WI38 (cell line): ENCODE measurements at regions not wholly inside any gene's neighbourhood (a gene's known extent, or its start where the extent isn't known, plus 50 kb on each side); places are given as distances from the start of the nearest gene placed in this dataset.

Experiments used
- H3K4me3 ChIP-seq: 2 replicates; pipeline ENCODE4 v1.5.1; 2011; ENCODE audit warnings: low read depth, mild to moderate bottlenecking, control low read depth, low read length
- TF ChIP-seq, protein P1 (sequence below): IDR thresholded peaks from 2 replicates; pipeline ENCODE4 v1.5.1; 2012; ENCODE audit warnings: low read depth, mild to moderate bottlenecking, control low read depth, low read length

DNA sequence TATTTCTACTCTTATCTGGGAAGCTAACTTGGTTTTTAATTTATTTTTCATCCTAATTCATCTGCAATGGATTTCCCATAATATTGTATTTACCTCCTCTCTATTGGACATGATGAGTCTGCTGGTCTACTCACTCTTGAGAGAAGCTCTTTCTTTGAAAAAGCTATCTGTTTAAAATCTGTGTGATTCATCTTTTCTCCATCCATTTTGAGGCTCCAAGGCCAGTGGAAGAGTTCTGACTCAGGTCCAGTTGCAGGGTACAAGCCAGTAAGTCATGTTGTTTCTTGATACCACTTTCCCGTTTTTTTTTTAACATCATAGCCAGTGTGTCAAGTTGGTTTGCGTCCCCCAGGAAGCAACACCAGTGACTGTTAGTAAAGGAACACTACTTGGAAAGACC lies 160.3 kb upstream of the BMP4 start:
- no peak overlapping the region for H3K4me3 ChIP-seq
- TF ChIP-seq, protein P1, sequence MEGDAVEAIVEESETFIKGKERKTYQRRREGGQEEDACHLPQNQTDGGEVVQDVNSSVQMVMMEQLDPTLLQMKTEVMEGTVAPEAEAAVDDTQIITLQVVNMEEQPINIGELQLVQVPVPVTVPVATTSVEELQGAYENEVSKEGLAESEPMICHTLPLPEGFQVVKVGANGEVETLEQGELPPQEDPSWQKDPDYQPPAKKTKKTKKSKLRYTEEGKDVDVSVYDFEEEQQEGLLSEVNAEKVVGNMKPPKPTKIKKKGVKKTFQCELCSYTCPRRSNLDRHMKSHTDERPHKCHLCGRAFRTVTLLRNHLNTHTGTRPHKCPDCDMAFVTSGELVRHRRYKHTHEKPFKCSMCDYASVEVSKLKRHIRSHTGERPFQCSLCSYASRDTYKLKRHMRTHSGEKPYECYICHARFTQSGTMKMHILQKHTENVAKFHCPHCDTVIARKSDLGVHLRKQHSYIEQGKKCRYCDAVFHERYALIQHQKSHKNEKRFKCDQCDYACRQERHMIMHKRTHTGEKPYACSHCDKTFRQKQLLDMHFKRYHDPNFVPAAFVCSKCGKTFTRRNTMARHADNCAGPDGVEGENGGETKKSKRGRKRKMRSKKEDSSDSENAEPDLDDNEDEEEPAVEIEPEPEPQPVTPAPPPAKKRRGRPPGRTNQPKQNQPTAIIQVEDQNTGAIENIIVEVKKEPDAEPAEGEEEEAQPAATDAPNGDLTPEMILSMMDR = no peak

DNA sequence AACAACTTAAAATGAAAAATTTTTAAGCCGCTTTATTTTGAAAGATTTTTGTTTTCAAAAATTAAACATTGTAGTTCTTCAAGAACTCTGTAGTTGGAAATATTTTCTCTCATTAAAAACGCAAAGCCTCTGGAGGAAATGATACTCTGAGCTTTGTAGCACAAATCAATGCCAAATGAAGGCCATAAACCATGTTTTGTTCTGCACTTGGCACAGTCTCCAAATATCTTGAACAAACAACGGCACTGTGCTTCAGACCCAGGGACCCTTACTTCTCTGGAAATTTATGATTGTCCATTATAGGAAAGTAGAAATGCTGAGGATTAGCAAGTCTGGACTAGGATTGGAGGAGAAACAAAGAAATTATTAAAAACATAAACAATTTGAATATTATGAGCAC lies 160.8 kb upstream of the BMP4 start:
- TF ChIP-seq, protein P1 = no peak
- H3K4me3 ChIP-seq = no peak overlapping the region

DNA sequence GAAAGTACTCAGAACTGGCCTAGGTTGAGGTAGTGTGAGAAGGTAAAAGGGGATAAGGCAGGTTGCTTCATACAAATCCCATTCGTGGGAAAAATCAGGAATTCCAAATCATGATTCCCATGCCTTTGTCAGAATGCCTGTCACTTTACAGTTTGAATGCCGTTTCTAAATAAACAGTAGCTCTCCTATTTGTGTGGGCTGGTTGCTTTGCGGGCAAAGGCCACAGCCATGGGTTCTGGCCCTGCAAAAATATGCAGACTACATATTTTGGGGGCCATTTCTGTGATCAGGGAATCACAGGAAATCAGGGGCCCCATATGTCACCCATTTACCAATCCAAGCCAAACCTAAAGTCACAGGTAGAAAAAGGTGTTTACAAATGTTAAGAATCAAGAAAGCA lies 161.3 kb upstream of the BMP4 start:
- TF ChIP-seq, protein P1 = no peak
- H3K4me3 ChIP-seq = no peak overlapping the region

DNA sequence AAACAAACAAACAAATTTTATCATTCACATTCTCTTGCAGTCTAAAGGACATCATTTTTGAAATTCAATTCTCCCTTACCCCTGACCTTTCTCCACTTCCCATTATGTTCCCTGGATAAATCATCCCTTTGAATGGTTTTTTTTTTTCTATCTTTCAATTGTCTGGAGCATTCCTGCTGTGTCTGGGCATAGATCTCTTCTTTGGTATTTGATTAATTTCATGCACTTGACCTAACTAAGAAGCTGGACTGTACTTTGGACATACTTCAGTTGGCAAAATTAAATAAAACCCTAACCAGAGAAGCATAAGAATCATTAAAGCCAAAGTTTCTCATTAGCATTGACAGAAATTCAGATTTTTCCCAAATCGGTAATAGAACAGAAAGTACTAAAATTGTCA lies 163.6 kb upstream of the BMP4 start:
- TF ChIP-seq, protein P1 = no peak
- no peak overlapping the region for H3K4me3 ChIP-seq

DNA sequence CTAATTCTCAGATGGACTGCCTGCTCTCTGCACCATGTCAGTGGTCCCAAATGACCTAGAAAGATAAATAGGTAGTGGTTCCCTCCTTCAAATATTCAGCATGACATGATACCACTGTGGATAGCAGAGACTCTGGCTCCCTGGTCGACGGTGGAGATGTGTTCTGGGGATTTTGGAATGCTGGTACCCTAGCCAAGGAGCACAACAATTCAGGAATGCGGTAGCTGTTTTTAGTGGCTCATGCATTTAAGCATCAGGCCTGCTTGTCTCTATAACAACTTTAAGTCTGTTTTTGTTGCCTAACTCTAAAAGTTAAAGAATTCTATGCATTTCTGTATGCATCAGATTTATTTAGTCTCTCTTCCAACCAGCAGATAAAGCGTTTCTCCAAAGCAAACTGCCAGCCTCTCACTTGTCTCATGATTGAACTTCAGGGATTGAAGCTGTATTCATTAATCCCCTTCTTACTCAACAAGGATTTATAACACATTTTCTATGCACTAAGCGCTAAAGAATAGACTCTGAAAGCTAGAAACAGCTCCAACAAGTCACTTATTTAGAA lies 164.9 kb upstream of the BMP4 start:
- H3K4me3 ChIP-seq = no peak overlapping the region
- TF ChIP-seq, protein P1 = no peak

DNA sequence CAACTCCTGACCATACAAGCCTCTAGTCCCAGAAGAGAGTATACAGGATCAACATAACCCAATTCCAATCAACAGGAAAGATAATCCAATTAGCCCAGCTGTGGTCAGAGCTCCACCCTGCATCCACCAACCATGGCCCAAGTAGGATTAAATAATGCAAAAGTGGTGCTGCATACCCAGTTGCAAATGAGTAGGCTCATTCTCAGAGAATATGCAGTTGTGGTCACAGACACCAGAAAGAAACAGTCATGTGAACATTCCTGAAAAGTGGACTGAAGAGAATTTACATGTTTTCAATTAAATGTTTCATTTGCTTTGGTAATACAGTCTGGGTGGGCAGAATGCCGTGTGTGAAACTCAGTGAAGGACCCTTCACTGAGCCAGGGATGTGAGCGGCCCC lies 167.2 kb upstream of the BMP4 start:
- TF ChIP-seq, protein P1 = no peak
- no peak overlapping the region for H3K4me3 ChIP-seq

DNA sequence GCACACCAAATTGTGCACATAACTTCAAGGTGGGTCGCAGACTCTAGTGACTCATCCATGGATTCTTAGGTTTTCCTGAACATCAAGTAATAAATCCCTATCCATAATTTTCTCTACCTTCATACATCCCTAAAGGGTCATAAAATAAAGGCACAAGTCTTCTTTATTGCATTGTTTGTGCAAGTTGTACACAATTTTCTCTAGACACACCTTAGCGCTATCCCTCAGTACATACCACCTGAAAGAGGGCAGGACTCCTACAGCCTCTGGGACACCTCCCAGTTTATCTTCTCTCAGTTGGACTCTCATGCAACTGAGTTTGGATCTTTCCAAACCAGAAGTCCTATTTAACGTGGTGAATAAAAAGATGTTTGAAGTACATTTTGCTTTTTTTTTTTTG lies 168.5 kb upstream of the BMP4 start:
- TF ChIP-seq, protein P1 = no peak
- H3K4me3 ChIP-seq = no peak overlapping the region
